ENCODE measurements at regions not wholly inside any gene's neighbourhood (a gene's known extent, or its start where the extent isn't known, plus 50 kb on each side); places are given as distances from the start of the nearest gene placed in this dataset.

GRCh38 chr13:57424379-57424778 lies 207.2 kb upstream of the PCDH17 start:
- no peak for DNase-seq (ENCODE audit: unreplicated experiment)
- ChIA-PET CTCF (interaction anchor here (0.9 kb wide), 1 partner anchor 9 kb away, joined by 3 read pairs; no protein-coding TSS in a partner anchor), POLR2A (no interaction called here)
- H3K27ac Mint-ChIP-seq (ENCODE audit: low read depth, unreplicated experiment), result no peak overlapping the region
- BruUV-seq (replicated peaks), result no TSS peak
- peaks cover 10% of the 10 kb centered on the region for H3K9me3 Mint-ChIP-seq (ENCODE audit: unreplicated experiment)
- no peaks in the 10 kb centered on the region for H3K4me1 Mint-ChIP-seq (ENCODE audit: insufficient read depth, unreplicated experiment)
- H3K36me3 Mint-ChIP-seq (ENCODE audit: insufficient read depth, unreplicated experiment), result no peaks in the 10 kb centered on the region
- no peak for TF ChIP-seq CTCF (IDR thresholded peaks at IDR 0.05; ENCODE audit: unreplicated experiment)
- no peak overlapping the region for H3K4me3 Mint-ChIP-seq (ENCODE audit: unreplicated experiment)
- no peaks in the 10 kb centered on the region for H3K27me3 Mint-ChIP-seq (ENCODE audit: insufficient read depth, unreplicated experiment)
- intact Hi-C loops (cut with micrococcal nuclease), result no loop called here

DNA sequence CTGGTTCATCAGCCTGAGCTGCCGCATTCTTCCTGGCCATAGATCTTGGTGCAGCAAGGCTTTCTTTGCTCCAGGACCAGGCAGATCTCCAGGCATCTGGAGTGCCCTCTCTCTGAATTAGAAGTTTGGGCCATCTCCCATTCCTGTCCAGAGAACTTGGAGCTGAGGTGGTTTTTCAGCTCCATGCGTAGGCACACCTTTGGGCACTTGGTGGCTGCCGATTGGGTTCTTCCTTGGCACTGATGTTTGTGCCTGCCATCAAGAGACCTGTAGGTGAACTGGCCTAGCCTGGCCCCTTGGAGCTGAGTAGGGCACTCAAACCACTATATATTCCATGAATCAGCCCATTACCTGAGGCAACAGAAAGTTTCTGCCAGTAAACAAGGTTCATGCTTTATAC lies 206.0 kb upstream of the PCDH17 start:
- intact Hi-C loops (cut with micrococcal nuclease), result no loop called here
- H3K4me1 Mint-ChIP-seq (ENCODE audit: insufficient read depth, unreplicated experiment), result no peaks in the 10 kb centered on the region
- H3K27ac Mint-ChIP-seq (ENCODE audit: low read depth, unreplicated experiment), result no peak overlapping the region
- no peak for TF ChIP-seq CTCF (IDR thresholded peaks at IDR 0.05; ENCODE audit: unreplicated experiment)
- H3K27me3 Mint-ChIP-seq (ENCODE audit: insufficient read depth, unreplicated experiment), result no peaks in the 10 kb centered on the region
- H3K4me3 Mint-ChIP-seq (ENCODE audit: unreplicated experiment), result no peak overlapping the region
- H3K9me3 Mint-ChIP-seq (ENCODE audit: unreplicated experiment), result peaks cover 12% of the 10 kb centered on the region
- POLR2A ChIA-PET, result no interaction called here
- no peaks in the 10 kb centered on the region for H3K36me3 Mint-ChIP-seq (ENCODE audit: insufficient read depth, unreplicated experiment)
- DNase-seq (ENCODE audit: unreplicated experiment), result no peak
- CTCF ChIA-PET, result interaction anchor here (0.7 kb wide), 1 partner anchor 525 kb away, joined by 4 read pairs; no protein-coding TSS in a partner anchor
- BruUV-seq (replicated peaks), result no TSS peak

DNA sequence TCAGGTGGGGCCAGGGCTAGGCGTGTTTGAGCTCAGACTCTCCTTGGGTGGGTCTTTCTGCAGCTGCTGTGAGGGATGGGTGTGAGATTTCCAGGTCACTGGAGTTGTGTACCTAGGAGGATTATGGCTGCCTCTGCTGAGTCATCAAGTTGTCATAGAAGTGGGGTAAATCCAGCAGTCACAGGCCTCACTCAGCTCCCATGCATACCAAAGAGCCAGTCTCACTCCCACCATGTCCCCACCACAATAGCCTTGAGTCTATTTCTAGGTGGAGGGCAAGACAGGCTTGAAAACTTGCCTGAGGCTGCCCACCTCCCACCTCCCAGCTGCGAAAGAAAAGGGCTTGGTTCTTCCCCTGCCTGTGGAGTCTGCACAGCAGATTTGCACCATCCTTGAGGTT lies 194.0 kb upstream of the PCDH17 start:
- H3K4me3 Mint-ChIP-seq (ENCODE audit: unreplicated experiment), result no peak overlapping the region
- intact Hi-C loops (cut with micrococcal nuclease), result no loop called here
- H3K4me1 Mint-ChIP-seq (ENCODE audit: insufficient read depth, unreplicated experiment), result no peaks in the 10 kb centered on the region
- BruUV-seq (replicated peaks), result no TSS peak
- TF ChIP-seq CTCF (IDR thresholded peaks at IDR 0.05; ENCODE audit: unreplicated experiment), result no peak
- no peak overlapping the region for H3K27ac Mint-ChIP-seq (ENCODE audit: low read depth, unreplicated experiment)
- DNase-seq (ENCODE audit: unreplicated experiment), result no peak
- H3K27me3 Mint-ChIP-seq (ENCODE audit: insufficient read depth, unreplicated experiment), result no peaks in the 10 kb centered on the region
- H3K36me3 Mint-ChIP-seq (ENCODE audit: insufficient read depth, unreplicated experiment), result no peaks in the 10 kb centered on the region
- H3K9me3 Mint-ChIP-seq (ENCODE audit: unreplicated experiment), result peaks cover 9% of the 10 kb centered on the region
- ChIA-PET POLR2A (no interaction called here), CTCF (no interaction called here)

- intact Hi-C loops (cut with micrococcal nuclease), result no loop called here
- BruUV-seq (replicated peaks), result no TSS peak
- no peaks in the 10 kb centered on the region for H3K36me3 Mint-ChIP-seq (ENCODE audit: insufficient read depth, unreplicated experiment)
- no peaks in the 10 kb centered on the region for H3K4me1 Mint-ChIP-seq (ENCODE audit: insufficient read depth, unreplicated experiment)
- TF ChIP-seq CTCF (IDR thresholded peaks at IDR 0.05; ENCODE audit: unreplicated experiment), result no peak
- peaks cover 9% of the 10 kb centered on the region for H3K9me3 Mint-ChIP-seq (ENCODE audit: unreplicated experiment)
- CTCF ChIA-PET, result no interaction called here
- DNase-seq (ENCODE audit: unreplicated experiment), result no peak
- no peaks in the 10 kb centered on the region for H3K27me3 Mint-ChIP-seq (ENCODE audit: insufficient read depth, unreplicated experiment)
- no peak overlapping the region for H3K4me3 Mint-ChIP-seq (ENCODE audit: unreplicated experiment)
- H3K27ac Mint-ChIP-seq (ENCODE audit: low read depth, unreplicated experiment), result no peak overlapping the region
- POLR2A ChIA-PET, result interaction anchor here (0.7 kb wide), 1 partner anchor 110 kb away, joined by 3 read pairs; no protein-coding TSS in a partner anchor
These were observed 193.5 kb upstream of the PCDH17 start for GRCh38 chr13:57438072-57438471.
